Activated T-cell treated with anti-CD3 and anti-CD28 coated beads, Interleukin-2, amount 50 U/mL, for 4 hours (primary cell): ENCODE measurements at regions not wholly inside any gene's neighbourhood (a gene's known extent, or its start where the extent isn't known, plus 50 kb on each side); places are given as distances from the start of the nearest gene placed in this dataset.
A peak's percentile ranks its signal among the peaks of the same experiment; 100 is the strongest.

ENCODE experiments used
- ATAC-seq, 2 donors: fragments of 200-7000 bp; cut with Tn5 transposase; one replicate each; pipeline ENCODE4 v1.10.0; 2021
- DNase-seq: peaks from one replicate; pipeline ENCODE4 v3.0.0-alpha.2; 2020
- H3K27me3 Mint-ChIP-seq: one replicate; pipeline ENCODE4 v1.8.0; 2021; ENCODE audit warnings: low read depth, mixed read lengths
- H3K36me3 Mint-ChIP-seq: one replicate; pipeline ENCODE4 v1.8.0; 2022; ENCODE audit warnings: mixed read lengths; ENCODE audit not compliant: insufficient read depth
- H3K4me1 Mint-ChIP-seq: one replicate; pipeline ENCODE4 v1.8.0; 2021; ENCODE audit warnings: low read depth, mixed read lengths
- H3K4me3 Mint-ChIP-seq: one replicate; pipeline ENCODE4 v1.8.0; 2021; ENCODE audit warnings: mild to moderate bottlenecking, moderate library complexity, mixed read lengths
- H3K9me3 Mint-ChIP-seq: one replicate; pipeline ENCODE4 v1.8.0; 2021; ENCODE audit warnings: mixed read lengths

GRCh38 chr7:110153222-110153621 lies 937.7 kb upstream of the LRRN3 start:
- Mint-ChIP-seq H3K36me3 (no peaks in the 10 kb centered on the region), H3K27me3 (no peaks in the 10 kb centered on the region), H3K4me1 (no peaks in the 10 kb centered on the region), H3K9me3 (no peaks in the 10 kb centered on the region), H3K4me3 (no peak overlapping the region)
- ATAC-seq (no peak), DNase-seq (no peak)

GRCh38 chr7:110156511-110156910 lies 934.4 kb upstream of the LRRN3 start:
- DNase-seq (no peak), ATAC-seq (no peak)
- Mint-ChIP-seq H3K4me3 (no peak overlapping the region), H3K4me1 (no peaks in the 10 kb centered on the region), H3K9me3 (no peaks in the 10 kb centered on the region), H3K27me3 (no peaks in the 10 kb centered on the region), H3K36me3 (no peaks in the 10 kb centered on the region)

GRCh38 chr7:110157631-110158362 lies 933.1 kb upstream of the LRRN3 start:
- ATAC-seq (no peak), DNase-seq (no peak)
- Mint-ChIP-seq H3K4me3 (no peak overlapping the region), H3K9me3 (no peaks in the 10 kb centered on the region), H3K27me3 (no peaks in the 10 kb centered on the region), H3K4me1 (no peaks in the 10 kb centered on the region), H3K36me3 (no peaks in the 10 kb centered on the region)

GRCh38 chr7:110168010-110168409 lies 922.9 kb upstream of the LRRN3 start:
- Mint-ChIP-seq H3K36me3 (no peaks in the 10 kb centered on the region), H3K4me3 (no peak overlapping the region)
- DNase-seq = no peak

GRCh38 chr7:110170841-110171240 lies 920.1 kb upstream of the LRRN3 start:
- Mint-ChIP-seq H3K27me3 (no peaks in the 10 kb centered on the region), H3K4me1 (no peaks in the 10 kb centered on the region), H3K9me3 (no peaks in the 10 kb centered on the region), H3K4me3 (no peak overlapping the region), H3K36me3 (no peaks in the 10 kb centered on the region)
- DNase-seq (no peak), ATAC-seq (no peak)

More at GRCh38 chr7:110168010-110168409, 922.9 kb upstream of the LRRN3 start:
- no peaks in the 10 kb centered on the region for H3K9me3 Mint-ChIP-seq
- no peak for ATAC-seq
- no peaks in the 10 kb centered on the region for H3K4me1 Mint-ChIP-seq
- no peaks in the 10 kb centered on the region for H3K27me3 Mint-ChIP-seq

GRCh38 chr7:110177463-110177862 lies 913.5 kb upstream of the LRRN3 start:
- Mint-ChIP-seq H3K36me3 (no peaks in the 10 kb centered on the region), H3K9me3 (no peaks in the 10 kb centered on the region), H3K4me1 (no peaks in the 10 kb centered on the region), H3K27me3 (no peaks in the 10 kb centered on the region), H3K4me3 (no peak overlapping the region)
- peak; percentile 66 to 80 for ATAC-seq
- no peak for DNase-seq

GRCh38 chr7:110179037-110179436 lies 911.9 kb upstream of the LRRN3 start:
- Mint-ChIP-seq H3K9me3 (no peaks in the 10 kb centered on the region), H3K36me3 (no peaks in the 10 kb centered on the region), H3K4me3 (no peak overlapping the region), H3K27me3 (no peaks in the 10 kb centered on the region), H3K4me1 (no peaks in the 10 kb centered on the region)
- DNase-seq (no peak), ATAC-seq (no peak)

- Mint-ChIP-seq H3K4me3 (no peak overlapping the region), H3K4me1 (no peaks in the 10 kb centered on the region), H3K36me3 (no peaks in the 10 kb centered on the region), H3K27me3 (no peaks in the 10 kb centered on the region), H3K9me3 (peaks cover 4% of the 10 kb centered on the region)
- DNase-seq (no peak), ATAC-seq (no peak)
Observed at GRCh38 chr7:110181768-110182167, 909.2 kb upstream of the LRRN3 start.

GRCh38 chr7:110186334-110186733 lies 904.6 kb upstream of the LRRN3 start:
- H3K27me3 Mint-ChIP-seq = no peaks in the 10 kb centered on the region
- peaks cover 13% of the 10 kb centered on the region for H3K9me3 Mint-ChIP-seq
- H3K4me1 Mint-ChIP-seq = no peaks in the 10 kb centered on the region
- DNase-seq = no peak
- no peak overlapping the region for H3K4me3 Mint-ChIP-seq
- ATAC-seq = no peak
- no peaks in the 10 kb centered on the region for H3K36me3 Mint-ChIP-seq

- ATAC-seq = no peak
- Mint-ChIP-seq H3K36me3 (no peaks in the 10 kb centered on the region), H3K27me3 (no peaks in the 10 kb centered on the region), H3K9me3 (peaks cover 13% of the 10 kb centered on the region), H3K4me1 (no peaks in the 10 kb centered on the region), H3K4me3 (no peak overlapping the region)
- no peak for DNase-seq
Observed at GRCh38 chr7:110187877-110188554, 902.9 kb upstream of the LRRN3 start.

GRCh38 chr7:110204527-110204926 lies 886.4 kb upstream of the LRRN3 start:
- Mint-ChIP-seq H3K9me3 (no peaks in the 10 kb centered on the region), H3K4me1 (no peaks in the 10 kb centered on the region), H3K36me3 (no peaks in the 10 kb centered on the region), H3K27me3 (peaks cover 3% of the 10 kb centered on the region), H3K4me3 (no peak overlapping the region)
- DNase-seq (no peak), ATAC-seq (no peak)

- H3K36me3 Mint-ChIP-seq = no peaks in the 10 kb centered on the region
- no peak overlapping the region for H3K4me3 Mint-ChIP-seq
- no peaks in the 10 kb centered on the region for H3K4me1 Mint-ChIP-seq
- ATAC-seq (no peak), DNase-seq (no peak)
- H3K27me3 Mint-ChIP-seq = peaks cover 3% of the 10 kb centered on the region
- no peaks in the 10 kb centered on the region for H3K9me3 Mint-ChIP-seq
Observed at GRCh38 chr7:110205899-110206298, 885.0 kb upstream of the LRRN3 start.

- no peaks in the 10 kb centered on the region for H3K4me1 Mint-ChIP-seq
- peaks cover 8% of the 10 kb centered on the region for H3K9me3 Mint-ChIP-seq
- H3K27me3 Mint-ChIP-seq = peaks cover 1% of the 10 kb centered on the region
- H3K4me3 Mint-ChIP-seq = no peak overlapping the region
- DNase-seq (no peak), ATAC-seq (no peak)
- no peaks in the 10 kb centered on the region for H3K36me3 Mint-ChIP-seq
Observed at GRCh38 chr7:110209884-110210283, 881.0 kb upstream of the LRRN3 start.

GRCh38 chr7:110210941-110211608 lies 879.9 kb upstream of the LRRN3 start:
- no peak for DNase-seq
- no peaks in the 10 kb centered on the region for H3K27me3 Mint-ChIP-seq
- no peak overlapping the region for H3K4me3 Mint-ChIP-seq
- no peak for ATAC-seq
- H3K9me3 Mint-ChIP-seq = peaks cover 8% of the 10 kb centered on the region
- H3K4me1 Mint-ChIP-seq = no peaks in the 10 kb centered on the region
- H3K36me3 Mint-ChIP-seq = no peaks in the 10 kb centered on the region

- peaks cover 2% of the 10 kb centered on the region for H3K27me3 Mint-ChIP-seq
- H3K9me3 Mint-ChIP-seq = no peaks in the 10 kb centered on the region
- ATAC-seq (no peak), DNase-seq (no peak)
- no peaks in the 10 kb centered on the region for H3K4me1 Mint-ChIP-seq
- no peaks in the 10 kb centered on the region for H3K36me3 Mint-ChIP-seq
- H3K4me3 Mint-ChIP-seq = no peak overlapping the region
Observed at GRCh38 chr7:110224643-110225042, 866.3 kb upstream of the LRRN3 start.
